ENCODE measurements at regions not wholly inside any gene's neighbourhood (a gene's known extent, or its start where the extent isn't known, plus 50 kb on each side); places are given as distances from the start of the nearest gene placed in this dataset.
A peak's percentile ranks its signal among the peaks of the same experiment; 100 is the strongest.

- no peak overlapping the region for H2BK12ac ChIP-seq (ENCODE audit: low read length in 2 of 2)
- no peaks in the 10 kb centered on the region for H3K27me3 ChIP-seq (ENCODE audit: control insufficient read depth in 1 of 2, insufficient read depth in 1 of 2, low read length in 2 of 2)
- H2AK5ac ChIP-seq (ENCODE audit: low read length, severe bottlenecking), result no peak overlapping the region
- H3K4me3 ChIP-seq (ENCODE audit: insufficient read depth in 1 of 2, low read depth in 1 of 2, low read length in 2 of 2), result no peak overlapping the region
- no peak overlapping the region for H2AFZ ChIP-seq (ENCODE audit: low read depth, low read length)
- no peak overlapping the region for H3K9ac ChIP-seq (ENCODE audit: low read length)
- no peak overlapping the region for H4K91ac ChIP-seq (ENCODE audit: low read length)
- H3K9me3 ChIP-seq (ENCODE audit: control insufficient read depth, low read length), result no peaks in the 10 kb centered on the region
- no peak overlapping the region for H2BK5ac ChIP-seq (ENCODE audit: low read depth, low read length, poor library complexity, severe bottlenecking)
- no peaks in the 10 kb centered on the region for H3K79me1 ChIP-seq (replicated peaks; ENCODE audit: low read length, poor library complexity, severe bottlenecking)
- no peak overlapping the region for H3K23ac ChIP-seq (ENCODE audit: low read length in 2 of 2)
- 92% methylated on average over 1 of the region's 1 CpG for WGBS
- H2BK15ac ChIP-seq (ENCODE audit: low read depth, poor library complexity, severe bottlenecking), result no peak overlapping the region
- H3K4me1 ChIP-seq (ENCODE audit: control insufficient read depth, insufficient read depth, low read depth, low read length), result peaks cover 5% of the 10 kb centered on the region
- no peak for DNase-seq
- H3K36me3 ChIP-seq (ENCODE audit: control insufficient read depth in 1 of 2, insufficient read depth in 2 of 2, low read depth in 1 of 2, low read length in 2 of 2), result no peaks in the 10 kb centered on the region
- H3K4ac ChIP-seq (ENCODE audit: low read depth in 1 of 2, low read length in 2 of 2), result no peak overlapping the region
- H3K27ac ChIP-seq (ENCODE audit: low read length, poor library complexity, severe bottlenecking), result no peak overlapping the region
- H3K4me2 ChIP-seq (ENCODE audit: low read length, poor library complexity, severe bottlenecking), result no peak overlapping the region
- no peak overlapping the region for H2BK120ac ChIP-seq (ENCODE audit: low read depth, low read length)
- no peak overlapping the region for H4K8ac ChIP-seq (ENCODE audit: low read length)
- H3K18ac ChIP-seq (ENCODE audit: low read depth in 1 of 2, low read length in 2 of 2), result no peak overlapping the region
- no peak overlapping the region for H3K14ac ChIP-seq (ENCODE audit: low read length in 2 of 2)
These were observed 126.7 kb upstream of the ERG start for GRCh38 chr21:38625000-38625399.

GRCh38 chr21:38626306-38626705, 128.0 kb upstream of the ERG start:
- 89% methylated on average over 2 of the region's 3 CpGs for WGBS
- H3K9ac ChIP-seq (ENCODE audit: low read length), result no peak overlapping the region
- H3K4me3 ChIP-seq (ENCODE audit: insufficient read depth in 1 of 2, low read depth in 1 of 2, low read length in 2 of 2), result no peak overlapping the region
- no peak overlapping the region for H2BK120ac ChIP-seq (ENCODE audit: low read depth, low read length)
- H2AK5ac ChIP-seq (ENCODE audit: low read length, severe bottlenecking), result no peak overlapping the region
- DNase-seq, result no peak
- H3K14ac ChIP-seq (ENCODE audit: low read length in 2 of 2), result no peak overlapping the region
- H3K18ac ChIP-seq (ENCODE audit: low read depth in 1 of 2, low read length in 2 of 2), result no peak overlapping the region
- H3K27ac ChIP-seq (ENCODE audit: low read length, poor library complexity, severe bottlenecking), result no peak overlapping the region
- H2BK15ac ChIP-seq (ENCODE audit: low read depth, poor library complexity, severe bottlenecking), result no peak overlapping the region
- no peak overlapping the region for H2BK12ac ChIP-seq (ENCODE audit: low read length in 2 of 2)
- no peak overlapping the region for H3K23ac ChIP-seq (ENCODE audit: low read length in 2 of 2)
- no peaks in the 10 kb centered on the region for H3K79me1 ChIP-seq (replicated peaks; ENCODE audit: low read length, poor library complexity, severe bottlenecking)
- no peak overlapping the region for H4K8ac ChIP-seq (ENCODE audit: low read length)
- peaks cover 0 to 3% of the 10 kb centered on the region in 2 experiments for H3K27me3 ChIP-seq (ENCODE audit: control insufficient read depth in 1 of 2, insufficient read depth in 1 of 2, low read length in 2 of 2)
- H4K91ac ChIP-seq (ENCODE audit: low read length), result no peak overlapping the region
- H3K4me1 ChIP-seq (ENCODE audit: control insufficient read depth, insufficient read depth, low read depth, low read length), result peaks cover 5% of the 10 kb centered on the region
- no peak overlapping the region for H2AFZ ChIP-seq (ENCODE audit: low read depth, low read length)
- H3K9me3 ChIP-seq (ENCODE audit: control insufficient read depth, low read length), result no peaks in the 10 kb centered on the region
- H3K36me3 ChIP-seq (ENCODE audit: control insufficient read depth in 1 of 2, insufficient read depth in 2 of 2, low read depth in 1 of 2, low read length in 2 of 2), result no peaks in the 10 kb centered on the region
- no peak overlapping the region for H2BK5ac ChIP-seq (ENCODE audit: low read depth, low read length, poor library complexity, severe bottlenecking)
- no peak overlapping the region for H3K4ac ChIP-seq (ENCODE audit: low read depth in 1 of 2, low read length in 2 of 2)
- H3K4me2 ChIP-seq (ENCODE audit: low read length, poor library complexity, severe bottlenecking), result no peak overlapping the region

GRCh38 chr21:38628349-38628748, 130.1 kb upstream of the ERG start:
- 63% methylated on average over 3 of the region's 3 CpGs for WGBS
- no peak overlapping the region for H3K27ac ChIP-seq (ENCODE audit: low read length, poor library complexity, severe bottlenecking)
- H2AFZ ChIP-seq (ENCODE audit: low read depth, low read length), result no peak overlapping the region
- no peak for DNase-seq
- H2AK5ac ChIP-seq (ENCODE audit: low read length, severe bottlenecking), result no peak overlapping the region
- H3K9me3 ChIP-seq (ENCODE audit: control insufficient read depth, low read length), result no peaks in the 10 kb centered on the region
- no peak overlapping the region for H2BK5ac ChIP-seq (ENCODE audit: low read depth, low read length, poor library complexity, severe bottlenecking)
- no peak overlapping the region for H3K9ac ChIP-seq (ENCODE audit: low read length)
- H3K23ac ChIP-seq (ENCODE audit: low read length in 2 of 2), result no peak overlapping the region
- H2BK15ac ChIP-seq (ENCODE audit: low read depth, poor library complexity, severe bottlenecking), result no peak overlapping the region
- no peak overlapping the region for H3K18ac ChIP-seq (ENCODE audit: low read depth in 1 of 2, low read length in 2 of 2)
- no peaks in the 10 kb centered on the region for H3K36me3 ChIP-seq (ENCODE audit: control insufficient read depth in 1 of 2, insufficient read depth in 2 of 2, low read depth in 1 of 2, low read length in 2 of 2)
- peaks cover 5% of the 10 kb centered on the region for H3K4me1 ChIP-seq (ENCODE audit: control insufficient read depth, insufficient read depth, low read depth, low read length)
- H3K14ac ChIP-seq (ENCODE audit: low read length in 2 of 2), result no peak overlapping the region
- no peak overlapping the region for H3K4me2 ChIP-seq (ENCODE audit: low read length, poor library complexity, severe bottlenecking)
- H3K4ac ChIP-seq (ENCODE audit: low read depth in 1 of 2, low read length in 2 of 2), result no peak overlapping the region
- no peak overlapping the region for H2BK120ac ChIP-seq (ENCODE audit: low read depth, low read length)
- no peak overlapping the region for H3K4me3 ChIP-seq (ENCODE audit: insufficient read depth in 1 of 2, low read depth in 1 of 2, low read length in 2 of 2)
- no peak overlapping the region for H2BK12ac ChIP-seq (ENCODE audit: low read length in 2 of 2)
- H4K91ac ChIP-seq (ENCODE audit: low read length), result no peak overlapping the region
- no peaks in the 10 kb centered on the region for H3K79me1 ChIP-seq (replicated peaks; ENCODE audit: low read length, poor library complexity, severe bottlenecking)
- no peak overlapping the region for H4K8ac ChIP-seq (ENCODE audit: low read length)
- H3K27me3 ChIP-seq (ENCODE audit: control insufficient read depth in 1 of 2, insufficient read depth in 1 of 2, low read length in 2 of 2), result peaks cover 0 to 3% of the 10 kb centered on the region in 2 experiments

GRCh38 chr21:38631206-38631605, 132.9 kb upstream of the ERG start:
- Histone ChIP-seq H3K18ac (ENCODE audit: low read depth in 1 of 2, low read length in 2 of 2) (no peak overlapping the region), H2AK5ac (ENCODE audit: low read length, severe bottlenecking) (no peak overlapping the region), H3K9me3 (ENCODE audit: control insufficient read depth, low read length) (peaks cover 7% of the 10 kb centered on the region), H4K91ac (ENCODE audit: low read length) (no peak overlapping the region), H3K9ac (ENCODE audit: low read length) (peak overlapping the region; percentile 63), H2AFZ (ENCODE audit: low read depth, low read length) (no peak overlapping the region), H3K27me3 (ENCODE audit: control insufficient read depth in 1 of 2, insufficient read depth in 1 of 2, low read length in 2 of 2) (peaks cover 0 to 3% of the 10 kb centered on the region in 2 experiments), H3K4me2 (ENCODE audit: low read length, poor library complexity, severe bottlenecking) (no peak overlapping the region), H2BK15ac (ENCODE audit: low read depth, poor library complexity, severe bottlenecking) (no peak overlapping the region), H3K14ac (ENCODE audit: low read length in 2 of 2) (no peak overlapping the region), H3K36me3 (ENCODE audit: control insufficient read depth in 1 of 2, insufficient read depth in 2 of 2, low read depth in 1 of 2, low read length in 2 of 2) (no peaks in the 10 kb centered on the region), H3K23ac (ENCODE audit: low read length in 2 of 2) (no peak overlapping the region), H2BK120ac (ENCODE audit: low read depth, low read length) (no peak overlapping the region), H4K8ac (ENCODE audit: low read length) (no peak overlapping the region), H3K27ac (ENCODE audit: low read length, poor library complexity, severe bottlenecking) (no peak overlapping the region), H2BK12ac (ENCODE audit: low read length in 2 of 2) (no peak overlapping the region), H3K4me3 (ENCODE audit: insufficient read depth in 1 of 2, low read depth in 1 of 2, low read length in 2 of 2) (peak overlapping the region in 1 of 2 experiments; percentile 58), H3K4me1 (ENCODE audit: control insufficient read depth, insufficient read depth, low read depth, low read length) (no peaks in the 10 kb centered on the region), H2BK5ac (ENCODE audit: low read depth, low read length, poor library complexity, severe bottlenecking) (no peak overlapping the region), H3K4ac (ENCODE audit: low read depth in 1 of 2, low read length in 2 of 2) (no peak overlapping the region), H3K79me1 (replicated peaks; ENCODE audit: low read length, poor library complexity, severe bottlenecking) (no peaks in the 10 kb centered on the region)
- 87% methylated on average over 6 of the region's 6 CpGs for WGBS
- DNase-seq, result no peak

Data from mesenchymal stem cell (in vitro differentiated cells and primary cell).